Mesendoderm (in vitro differentiated cells): ENCODE measurements at regions not wholly inside any gene's neighbourhood (a gene's known extent, or its start where the extent isn't known, plus 50 kb on each side); places are given as distances from the start of the nearest gene placed in this dataset.

Source experiments
- DNase-seq: peaks from one replicate; pipeline ENCODE4 v3.0.0; 2013
- H2AK5ac ChIP-seq: 2 replicates; pipeline ENCODE4 v1.6.1; 2013; ENCODE audit warnings: low read length, inconsistent platforms
- H2BK120ac ChIP-seq: 2 replicates; pipeline ENCODE4 v1.6.1; 2013; ENCODE audit warnings: low read depth, mild to moderate bottlenecking, low read length, moderate library complexity, mixed read lengths
- H2BK15ac ChIP-seq: replicated peaks from 2 replicates; pipeline ENCODE4 v1.6.1; 2013; ENCODE audit warnings: low read depth, mild to moderate bottlenecking, moderate library complexity
- H2BK5ac ChIP-seq: 2 replicates; pipeline ENCODE4 v1.6.1; 2013; ENCODE audit warnings: low read length, inconsistent platforms
- H3K18ac ChIP-seq: 2 replicates; pipeline ENCODE4 v1.6.1; 2013; ENCODE audit warnings: mild to moderate bottlenecking, low read length, mixed read lengths
- H3K23ac ChIP-seq: one replicate; pipeline ENCODE4 v1.6.1; 2013; ENCODE audit warnings: low read length
- H3K27ac ChIP-seq: 2 replicates; pipeline ENCODE4 v1.5.1; 2013; ENCODE audit warnings: low read depth, mild to moderate bottlenecking, inconsistent platforms, low read length, moderate library complexity
- H3K27me3 ChIP-seq: 2 replicates; pipeline ENCODE4 v1.6.1; 2013; ENCODE audit warnings: low read length, control low read depth, mild to moderate bottlenecking, inconsistent platforms; ENCODE audit not compliant: insufficient read depth, poor library complexity
- H3K36me3 ChIP-seq: 2 replicates; pipeline ENCODE4 v1.6.1; 2013; ENCODE audit warnings: low read length, inconsistent platforms; ENCODE audit not compliant: control insufficient read depth, insufficient read depth
- H3K4ac ChIP-seq: one replicate; pipeline ENCODE4 v1.6.1; 2013; ENCODE audit warnings: low read depth, mild to moderate bottlenecking, low read length, moderate library complexity
- H3K4me1 ChIP-seq: 2 replicates; pipeline ENCODE4 v1.6.1; 2013; ENCODE audit warnings: low read depth, low read length, inconsistent platforms; ENCODE audit not compliant: control insufficient read depth
- H3K4me2 ChIP-seq: 2 replicates; pipeline ENCODE4 v1.6.1; 2013; ENCODE audit warnings: low read length
- H3K4me3 ChIP-seq: 2 replicates; pipeline ENCODE4 v1.5.1; 2013; ENCODE audit warnings: mild to moderate bottlenecking, low read length
- H3K56ac ChIP-seq: one replicate; pipeline ENCODE4 v1.6.1; 2013; ENCODE audit warnings: low read length
- H3K79me1 ChIP-seq: 2 replicates; pipeline ENCODE4 v1.6.1; 2013; ENCODE audit warnings: low read length, inconsistent platforms
- H3K79me2 ChIP-seq: 2 replicates; pipeline ENCODE4 v1.6.1; 2013; ENCODE audit warnings: mild to moderate bottlenecking, low read length; ENCODE audit not compliant: control insufficient read depth, insufficient read depth
- H3K9ac ChIP-seq: 2 replicates; pipeline ENCODE4 v1.6.1; 2013; ENCODE audit warnings: low read length, inconsistent platforms
- H4K5ac ChIP-seq: one replicate; pipeline ENCODE4 v1.6.1; 2013; ENCODE audit warnings: low read length
- H4K8ac ChIP-seq: one replicate; pipeline ENCODE4 v1.6.1; 2013; ENCODE audit warnings: low read depth, mild to moderate bottlenecking, control low read depth, low read length, moderate library complexity
- WGBS: extraction: QIAGEN DNeasy Blood & Tissue Kit; methylation state at CpG from one replicate; pipeline ENCODE4 v1.1.7; 2013; ENCODE audit warnings: low lambda C conversion rate, missing lambda C conversion rate; ENCODE audit not compliant: insufficient coverage; ENCODE audit errors: extremely low coverage; 5-methylcytosine and 5-hydroxymethylcytosine counted together

DNA sequence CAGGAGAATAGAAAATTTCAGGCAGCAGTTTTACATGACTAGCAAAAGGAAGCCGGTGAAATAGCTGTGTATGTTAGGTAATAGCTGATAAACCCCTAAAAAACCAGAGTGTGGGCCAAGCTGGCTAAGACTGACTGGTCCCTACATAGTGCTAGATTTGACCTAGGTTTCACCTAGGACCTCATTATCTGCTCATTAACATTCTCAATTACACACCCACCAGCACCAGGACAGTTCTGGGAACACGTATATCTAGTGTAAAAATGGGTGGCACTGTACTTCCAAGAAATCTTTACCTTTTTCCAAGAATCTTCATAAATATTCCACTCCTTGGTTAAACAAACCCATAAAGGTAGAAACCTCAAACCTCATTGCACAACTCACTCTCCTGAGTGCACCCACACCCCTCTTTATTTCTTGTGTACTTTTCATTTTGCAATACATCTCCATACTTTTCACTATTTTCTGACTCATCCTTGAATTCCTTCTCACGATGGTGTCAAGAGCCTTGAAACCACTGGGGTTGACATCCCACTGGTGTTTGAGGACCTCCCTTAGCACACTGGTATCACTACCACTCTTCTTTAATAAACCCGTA, 262.7 kb upstream of the KCNJ16 start:
- H3K4me2 ChIP-seq, result no peak overlapping the region
- no peaks in the 10 kb centered on the region for H3K27me3 ChIP-seq
- H2BK5ac ChIP-seq, result no peak overlapping the region
- H2BK120ac ChIP-seq, result no peak overlapping the region
- H3K23ac ChIP-seq, result no peak overlapping the region
- no peak overlapping the region for H3K18ac ChIP-seq
- no peaks in the 10 kb centered on the region for H3K79me2 ChIP-seq
- H3K27ac ChIP-seq, result no peak overlapping the region
- WGBS, result no CpG with 5 or more reads among the region's 4 CpGs
- H2AK5ac ChIP-seq, result no peak overlapping the region
- H3K4ac ChIP-seq, result no peak overlapping the region
- H2BK15ac ChIP-seq, result no peak overlapping the region
- no peak overlapping the region for H3K56ac ChIP-seq
- H3K36me3 ChIP-seq, result no peaks in the 10 kb centered on the region
- no peak for DNase-seq
- H3K4me3 ChIP-seq, result no peak overlapping the region
- no peaks in the 10 kb centered on the region for H3K4me1 ChIP-seq
- no peak overlapping the region for H4K8ac ChIP-seq
- no peak overlapping the region for H4K5ac ChIP-seq
- H3K79me1 ChIP-seq, result no peaks in the 10 kb centered on the region
- H3K9ac ChIP-seq, result no peak overlapping the region

DNA sequence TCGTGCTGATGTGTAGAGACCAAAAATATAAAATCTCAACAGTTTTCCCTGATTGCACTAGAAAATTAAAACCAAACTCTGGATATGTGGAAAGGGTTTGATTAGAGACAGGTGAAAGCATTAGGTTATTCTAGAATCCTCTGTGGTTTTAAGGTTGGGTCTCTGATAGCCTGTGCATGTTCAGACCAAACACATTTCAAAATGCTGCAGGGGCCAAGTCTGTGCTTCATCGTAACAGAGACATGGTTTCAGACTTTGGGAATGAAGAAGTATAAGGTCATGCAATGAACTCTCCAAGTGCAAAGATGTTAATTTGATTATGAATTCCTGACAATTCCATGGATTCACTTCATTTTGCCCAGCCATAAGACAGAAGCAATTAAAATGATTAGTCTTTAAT, 261.0 kb upstream of the KCNJ16 start:
- no peaks in the 10 kb centered on the region for H3K27me3 ChIP-seq
- no peak overlapping the region for H3K27ac ChIP-seq
- no peak overlapping the region for H2BK5ac ChIP-seq
- no peaks in the 10 kb centered on the region for H3K36me3 ChIP-seq
- H3K4me2 ChIP-seq, result no peak overlapping the region
- no peaks in the 10 kb centered on the region for H3K79me2 ChIP-seq
- H3K9ac ChIP-seq, result no peak overlapping the region
- H3K4me1 ChIP-seq, result no peaks in the 10 kb centered on the region
- no peak overlapping the region for H4K5ac ChIP-seq
- no peak overlapping the region for H2BK120ac ChIP-seq
- H3K23ac ChIP-seq, result no peak overlapping the region
- no peak overlapping the region for H2AK5ac ChIP-seq
- H2BK15ac ChIP-seq, result no peak overlapping the region
- no peak overlapping the region for H3K56ac ChIP-seq
- H3K79me1 ChIP-seq, result no peaks in the 10 kb centered on the region
- H3K4me3 ChIP-seq, result no peak overlapping the region
- no peak overlapping the region for H3K18ac ChIP-seq
- DNase-seq, result no peak
- H4K8ac ChIP-seq, result no peak overlapping the region
- no CpG with 5 or more reads among the region's 2 CpGs for WGBS
- no peak overlapping the region for H3K4ac ChIP-seq

DNA sequence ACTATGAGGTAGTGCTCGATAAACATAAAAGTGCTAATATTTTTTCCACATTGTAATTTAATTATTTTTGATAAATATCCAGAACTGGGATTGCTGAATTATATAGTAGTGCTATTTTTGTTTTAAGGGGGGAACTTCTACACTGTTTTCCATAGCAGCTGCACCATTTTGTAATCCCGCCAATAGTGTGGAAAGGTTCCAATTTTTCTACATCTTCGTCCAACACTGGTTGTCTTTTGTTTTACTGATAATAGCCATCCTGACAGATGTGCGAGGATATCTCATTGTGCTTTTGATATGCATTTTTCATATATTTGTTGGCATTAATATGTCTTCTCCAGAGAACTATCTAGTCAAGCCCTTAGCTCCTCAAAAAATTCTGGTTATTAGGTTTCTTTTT, 259.6 kb upstream of the KCNJ16 start:
- Histone ChIP-seq H3K27ac (no peak overlapping the region), H3K27me3 (no peaks in the 10 kb centered on the region), H3K23ac (no peak overlapping the region), H3K56ac (no peak overlapping the region), H2AK5ac (no peak overlapping the region), H3K4me2 (no peak overlapping the region), H3K4me3 (no peak overlapping the region), H3K18ac (no peak overlapping the region), H4K5ac (no peak overlapping the region), H3K4ac (no peak overlapping the region), H3K4me1 (no peaks in the 10 kb centered on the region), H2BK120ac (no peak overlapping the region), H3K79me2 (no peaks in the 10 kb centered on the region), H2BK15ac (no peak overlapping the region), H3K79me1 (no peaks in the 10 kb centered on the region), H4K8ac (no peak overlapping the region), H3K36me3 (no peaks in the 10 kb centered on the region), H3K9ac (no peak overlapping the region), H2BK5ac (no peak overlapping the region)
- no CpG with 5 or more reads among the region's 4 CpGs for WGBS
- no peak for DNase-seq

DNA sequence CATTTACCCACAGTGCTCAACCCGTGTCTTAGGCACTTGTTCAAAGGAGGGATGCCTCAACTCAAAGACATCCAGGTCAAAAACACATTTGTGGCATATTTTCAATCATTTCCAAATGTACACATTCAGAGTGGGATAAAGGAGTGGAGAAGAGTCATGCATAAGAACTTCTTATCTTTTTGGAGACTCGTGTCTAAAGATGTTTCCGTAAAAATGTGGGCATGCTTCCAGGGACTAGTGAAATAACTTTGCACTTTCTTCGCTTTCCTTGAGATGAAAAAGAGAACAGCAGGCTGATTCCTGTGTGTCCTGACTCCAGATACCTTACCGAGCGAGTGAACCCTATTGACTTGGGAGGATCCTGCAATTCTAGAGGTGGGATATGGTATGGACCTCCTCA, 256.6 kb upstream of the KCNJ16 start:
- Histone ChIP-seq H3K18ac (no peak overlapping the region), H3K36me3 (no peaks in the 10 kb centered on the region), H3K27ac (no peak overlapping the region), H2BK120ac (no peak overlapping the region), H3K4ac (no peak overlapping the region), H3K4me2 (no peak overlapping the region), H3K4me3 (no peak overlapping the region), H3K27me3 (no peaks in the 10 kb centered on the region), H4K5ac (no peak overlapping the region), H2BK5ac (no peak overlapping the region), H4K8ac (no peak overlapping the region), H3K4me1 (no peaks in the 10 kb centered on the region), H3K79me2 (no peaks in the 10 kb centered on the region), H3K79me1 (no peaks in the 10 kb centered on the region), H3K9ac (no peak overlapping the region), H2AK5ac (no peak overlapping the region), H2BK15ac (no peak overlapping the region), H3K56ac (no peak overlapping the region), H3K23ac (no peak overlapping the region)
- WGBS, result no CpG with 5 or more reads among the region's 6 CpGs
- DNase-seq, result no peak

DNA sequence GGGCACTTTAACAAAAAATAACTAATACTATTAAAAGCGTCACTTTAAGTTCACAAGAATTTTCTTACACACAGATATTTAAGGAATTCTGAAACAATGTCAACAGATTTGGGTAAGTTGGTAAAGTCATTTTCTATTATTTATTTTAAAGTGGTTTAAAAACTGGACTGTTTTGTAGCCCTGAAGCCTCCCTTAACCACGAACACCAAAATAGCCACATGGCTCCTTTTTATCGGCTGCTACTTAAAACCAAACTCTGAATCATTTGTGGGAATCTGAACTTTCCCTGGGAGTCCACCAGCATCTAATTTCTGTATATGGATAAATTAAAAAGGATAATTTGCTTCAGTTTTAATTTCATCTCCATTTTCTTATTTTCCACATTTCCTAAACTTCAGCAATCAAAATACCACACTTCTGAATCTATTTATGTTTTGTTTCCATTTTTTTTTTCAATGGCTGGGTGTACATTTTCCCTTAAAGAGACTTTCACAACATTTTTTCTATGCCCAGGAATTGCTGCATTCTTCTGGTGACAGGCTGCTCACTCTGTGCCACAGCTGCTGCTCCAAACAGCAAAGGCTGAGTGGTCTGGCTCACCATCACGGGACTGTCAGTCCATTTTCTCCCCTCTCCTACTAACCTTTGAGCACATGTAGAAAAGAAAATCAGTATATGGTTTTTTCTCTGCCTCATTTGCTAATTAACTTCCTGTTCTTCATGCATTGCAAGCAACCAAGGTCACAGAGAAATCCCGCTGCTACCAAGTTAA, 255.5 kb upstream of the KCNJ16 start:
- Histone ChIP-seq H3K9ac (no peak overlapping the region), H3K79me1 (no peaks in the 10 kb centered on the region), H3K18ac (no peak overlapping the region), H3K4me1 (no peaks in the 10 kb centered on the region), H2BK120ac (no peak overlapping the region), H2AK5ac (no peak overlapping the region), H3K4me3 (no peak overlapping the region), H4K5ac (no peak overlapping the region), H3K56ac (no peak overlapping the region), H3K79me2 (no peaks in the 10 kb centered on the region), H3K36me3 (no peaks in the 10 kb centered on the region), H3K4ac (no peak overlapping the region), H3K27ac (no peak overlapping the region), H3K23ac (no peak overlapping the region), H2BK15ac (no peak overlapping the region), H2BK5ac (no peak overlapping the region), H4K8ac (no peak overlapping the region), H3K27me3 (no peaks in the 10 kb centered on the region), H3K4me2 (no peak overlapping the region)
- no peak for DNase-seq
- no CpG with 5 or more reads among the region's 5 CpGs for WGBS
